Neural crest cell (in vitro differentiated cells): ENCODE measurements at regions not wholly inside any gene's neighbourhood (a gene's known extent, or its start where the extent isn't known, plus 50 kb on each side); places are given as distances from the start of the nearest gene placed in this dataset.

Experiments
- DNase-seq: peaks from one replicate; pipeline ENCODE4 v3.0.0; 2021; ENCODE audit warnings: low read depth, mixed read lengths, low spot score
- H3K27ac Mint-ChIP-seq: one replicate; pipeline ENCODE4 v1.8.0; 2021; ENCODE audit warnings: mild to moderate bottlenecking, mixed read lengths; ENCODE audit not compliant: unreplicated experiment
- H3K27me3 Mint-ChIP-seq: 2 replicates; pipeline ENCODE4 v1.8.0; 2021; ENCODE audit warnings: low read depth, mild to moderate bottlenecking, mixed read lengths
- H3K36me3 Mint-ChIP-seq: 2 replicates; pipeline ENCODE4 v1.8.0; 2021; ENCODE audit warnings: low read depth, mild to moderate bottlenecking, mixed read lengths
- H3K4me1 Mint-ChIP-seq: 2 replicates; pipeline ENCODE4 v1.8.0; 2021; ENCODE audit warnings: mixed read lengths
- H3K4me3 Mint-ChIP-seq: one replicate; pipeline ENCODE4 v1.8.0; 2021; ENCODE audit warnings: mild to moderate bottlenecking, mixed read lengths
- H3K9me3 Mint-ChIP-seq: 2 replicates; pipeline ENCODE4 v1.8.0; 2021; ENCODE audit warnings: mixed read lengths
- CTCF ChIP-seq: fragments of 200-600 bp; sonication (generic); conservative IDR thresholded peaks from 2 replicates; pipeline ENCODE4 v1.5.0; 2021; ENCODE audit warnings: antibody characterized with exemption, mild to moderate bottlenecking

GRCh38 chr11:18994860-18995259 lies 55.6 kb upstream of the MRGPRX1 start:
- Mint-ChIP-seq H3K9me3 (peaks cover 15% of the 10 kb centered on the region), H3K4me3 (no peak overlapping the region), H3K36me3 (no peaks in the 10 kb centered on the region), H3K27me3 (peaks cover 71% of the 10 kb centered on the region), H3K4me1 (no peaks in the 10 kb centered on the region), H3K27ac (no peak overlapping the region)
- no peak for DNase-seq
- TF ChIP-seq CTCF = no peak
